ENCODE measurements at regions not wholly inside any gene's neighbourhood (a gene's known extent, or its start where the extent isn't known, plus 50 kb on each side); places are given as distances from the start of the nearest gene placed in this dataset.
"Not testable (repeated sequence)": the region's sequence is repeated elsewhere in the genome, so short reads cannot be mapped to it uniquely, and the experiment has no call there.

- no peak for TF ChIP-seq CTCF (IDR thresholded peaks at IDR 0.05; ENCODE audit: low read depth, low read length, missing control alignments)
- no peak for DNase-seq
- Histone ChIP-seq H3K36me3 (replicated peaks) (no peaks in the 10 kb centered on the region), H3K4me3 (ENCODE audit: low read depth, low read length) (no peak overlapping the region), H3K27ac (no peak overlapping the region), H3K27me3 (replicated peaks) (no peaks in the 10 kb centered on the region)
- in situ Hi-C loops (cut with HindIII; ENCODE audit: low pct_ligation_motif_present, low sequenced_read_pairs), result no loop called here
These were observed 110.1 kb downstream of the TMEM167A start for GRCh38 chr5:82967072-82967471.

GRCh38 chr5:82959466-82959865 lies 117.7 kb downstream of the TMEM167A start:
- Histone ChIP-seq H3K27ac (no peak overlapping the region), H3K4me3 (ENCODE audit: low read depth, low read length) (no peak overlapping the region), H3K36me3 (replicated peaks) (no peaks in the 10 kb centered on the region), H3K27me3 (replicated peaks) (no peaks in the 10 kb centered on the region)
- no peak for DNase-seq
- TF ChIP-seq CTCF (IDR thresholded peaks at IDR 0.05; ENCODE audit: low read depth, low read length, missing control alignments), result no peak
- in situ Hi-C loops (cut with HindIII; ENCODE audit: low pct_ligation_motif_present, low sequenced_read_pairs), result no loop called here

- Histone ChIP-seq H3K36me3 (replicated peaks) (no peaks in the 10 kb centered on the region), H3K4me3 (ENCODE audit: low read depth, low read length) (no peak overlapping the region), H3K27me3 (replicated peaks) (no peaks in the 10 kb centered on the region), H3K27ac (no peak overlapping the region)
- in situ Hi-C loops (cut with HindIII; ENCODE audit: low pct_ligation_motif_present, low sequenced_read_pairs), result no loop called here
- TF ChIP-seq CTCF (IDR thresholded peaks at IDR 0.05; ENCODE audit: low read depth, low read length, missing control alignments), result no peak
- no peak for DNase-seq
These were observed 120.6 kb downstream of the TMEM167A start for GRCh38 chr5:82956600-82956999.

GRCh38 chr5:82952326-82952725 lies 124.9 kb downstream of the TMEM167A start:
- no peaks in the 10 kb centered on the region for H3K36me3 ChIP-seq (replicated peaks)
- H3K27me3 ChIP-seq (replicated peaks), result no peaks in the 10 kb centered on the region
- H3K27ac ChIP-seq, result no peak overlapping the region
- no peak for DNase-seq
- H3K4me3 ChIP-seq (ENCODE audit: low read depth, low read length), result no peak overlapping the region
- no peak for TF ChIP-seq CTCF (IDR thresholded peaks at IDR 0.05; ENCODE audit: low read depth, low read length, missing control alignments)
- in situ Hi-C loops (cut with HindIII; ENCODE audit: low pct_ligation_motif_present, low sequenced_read_pairs), result no loop called here

- H3K36me3 ChIP-seq (replicated peaks); H3K4me3 ChIP-seq (ENCODE audit: low read depth, low read length); in situ Hi-C loops (cut with HindIII; ENCODE audit: low pct_ligation_motif_present, low sequenced_read_pairs); DNase-seq; H3K27me3 ChIP-seq (replicated peaks); H3K27ac ChIP-seq: not testable (repeated sequence)
These were observed 132.9 kb downstream of the TMEM167A start for GRCh38 chr5:82944267-82944666.

- H3K27ac ChIP-seq, result no peak overlapping the region
- H3K36me3 ChIP-seq (replicated peaks), result no peaks in the 10 kb centered on the region
- TF ChIP-seq CTCF (IDR thresholded peaks at IDR 0.05; ENCODE audit: low read depth, low read length, missing control alignments), result no peak
- H3K4me3 ChIP-seq (ENCODE audit: low read depth, low read length), result no peak overlapping the region
- no peaks in the 10 kb centered on the region for H3K27me3 ChIP-seq (replicated peaks)
- DNase-seq, result no peak
- in situ Hi-C loops (cut with HindIII; ENCODE audit: low pct_ligation_motif_present, low sequenced_read_pairs), result no loop called here
These were observed 134.9 kb downstream of the TMEM167A start for GRCh38 chr5:82942083-82942881.
